ENCODE measurements at regions not wholly inside any gene's neighbourhood (a gene's known extent, or its start where the extent isn't known, plus 50 kb on each side); places are given as distances from the start of the nearest gene placed in this dataset.
"Not testable (repeated sequence)": the region's sequence is repeated elsewhere in the genome, so short reads cannot be mapped to it uniquely, and the experiment has no call there.

GRCh38 chr15:29648415-29648814, 173.9 kb downstream of the TJP1 start:
- not testable (repeated sequence) for DNase-seq

- DNase-seq, result no peak
Observed at GRCh38 chr15:29645841-29646240, 176.4 kb downstream of the TJP1 start.

- not testable (repeated sequence) for DNase-seq
Observed at GRCh38 chr15:29644361-29644760, 177.9 kb downstream of the TJP1 start.

GRCh38 chr15:29638781-29639180, 183.5 kb downstream of the TJP1 start:
- DNase-seq, result no peak

- DNase-seq, result no peak
Observed at GRCh38 chr15:29638011-29638410, 184.3 kb downstream of the TJP1 start.

GRCh38 chr15:29637555-29637954, 184.7 kb downstream of the TJP1 start:
- no peak for DNase-seq

- no peak for DNase-seq
Observed at GRCh38 chr15:29636921-29637320, 185.3 kb downstream of the TJP1 start.

- DNase-seq, result no peak
Observed at GRCh38 chr15:29636140-29636539, 186.1 kb downstream of the TJP1 start.

- DNase-seq, result no peak
Observed at GRCh38 chr15:29635513-29636098, 186.7 kb downstream of the TJP1 start.

GRCh38 chr15:29633971-29634370, 188.3 kb downstream of the TJP1 start:
- no peak for DNase-seq

GRCh38 chr15:29632671-29633406, 189.4 kb downstream of the TJP1 start:
- DNase-seq, result no peak

- DNase-seq, result no peak
Observed at GRCh38 chr15:29631076-29632070, 190.9 kb downstream of the TJP1 start.

- no peak for DNase-seq
Observed at GRCh38 chr15:29624271-29624670, 198.0 kb downstream of the TJP1 start.

GRCh38 chr15:29623116-29623639, 199.1 kb downstream of the TJP1 start:
- no peak for DNase-seq

- no peak for DNase-seq
Observed at GRCh38 chr15:29622637-29623036, 199.6 kb downstream of the TJP1 start.

GRCh38 chr15:29621616-29622015, 200.7 kb downstream of the TJP1 start:
- no peak for DNase-seq

GRCh38 chr15:29618586-29618985, 203.7 kb downstream of the TJP1 start:
- no peak for DNase-seq

- no peak for DNase-seq
Observed at GRCh38 chr15:29616512-29616911, 205.8 kb downstream of the TJP1 start.

GRCh38 chr15:29615791-29616190, 206.5 kb downstream of the TJP1 start:
- DNase-seq, result no peak

GRCh38 chr15:29613951-29614382, 208.3 kb downstream of the TJP1 start:
- DNase-seq, result no peak

GRCh38 chr15:29612701-29613100, 209.6 kb downstream of the TJP1 start:
- DNase-seq, result no peak

- DNase-seq, result no peak
Observed at GRCh38 chr15:29612096-29612495, 210.2 kb downstream of the TJP1 start.

- no peak for DNase-seq
Observed at GRCh38 chr15:29611057-29611456, 211.2 kb downstream of the TJP1 start.
